BLaER1 treated with 17β-estradiol and CSF1 and Interleukin-3, amounts not matched to agents 10 nM and 100 nM (cell line): ENCODE measurements at regions not wholly inside any gene's neighbourhood (a gene's known extent, or its start where the extent isn't known, plus 50 kb on each side); places are given as distances from the start of the nearest gene placed in this dataset.
"Not testable (repeated sequence)": the region's sequence is repeated elsewhere in the genome, so short reads cannot be mapped to it uniquely, and the experiment has no call there.

ENCODE experiments used
- H3K27ac ChIP-seq, 11 experiments: shearing (Covaris generic); formaldehyde crosslinking; 2 replicates each; pipeline ENCODE4 v1.8.1; 2022
- H3K27me3 ChIP-seq, 11 experiments: shearing (Covaris generic); formaldehyde crosslinking; 2 replicates each; pipeline ENCODE4 v1.8.1; 2022
- H3K36me3 ChIP-seq, 11 experiments: shearing (Covaris generic); formaldehyde crosslinking; 2 replicates each; pipeline ENCODE4 v1.8.1; 2022
- H3K4me1 ChIP-seq, 10 experiments: shearing (Covaris generic); formaldehyde crosslinking; 2 replicates each; pipeline ENCODE4 v1.8.1; 2022
- H3K4me2 ChIP-seq, 11 experiments: shearing (Covaris generic); formaldehyde crosslinking; 2 replicates each; pipeline ENCODE4 v1.8.1; 2022
- H3K4me3 ChIP-seq, 10 experiments: shearing (Covaris generic); formaldehyde crosslinking; 2 replicates each; pipeline ENCODE4 v1.8.1; 2022
- H3K9ac ChIP-seq, 11 experiments: shearing (Covaris generic); formaldehyde crosslinking; 2 replicates each; pipeline ENCODE4 v1.8.1; 2022
- H3K9me3 ChIP-seq, 11 experiments: shearing (Covaris generic); formaldehyde crosslinking; replicated peaks in 1 of 11; 2 replicates each; pipeline ENCODE4 v1.8.1; 2022
- H4K20me1 ChIP-seq, 11 experiments: shearing (Covaris generic); formaldehyde crosslinking; 2 replicates each; pipeline ENCODE4 v1.8.1; 2022
- Cebpa-rat ChIP-seq, 11 experiments: shearing (Covaris generic); IDR thresholded peaks; 2 replicates each; pipeline ENCODE4 v1.8.1; 2022

DNA sequence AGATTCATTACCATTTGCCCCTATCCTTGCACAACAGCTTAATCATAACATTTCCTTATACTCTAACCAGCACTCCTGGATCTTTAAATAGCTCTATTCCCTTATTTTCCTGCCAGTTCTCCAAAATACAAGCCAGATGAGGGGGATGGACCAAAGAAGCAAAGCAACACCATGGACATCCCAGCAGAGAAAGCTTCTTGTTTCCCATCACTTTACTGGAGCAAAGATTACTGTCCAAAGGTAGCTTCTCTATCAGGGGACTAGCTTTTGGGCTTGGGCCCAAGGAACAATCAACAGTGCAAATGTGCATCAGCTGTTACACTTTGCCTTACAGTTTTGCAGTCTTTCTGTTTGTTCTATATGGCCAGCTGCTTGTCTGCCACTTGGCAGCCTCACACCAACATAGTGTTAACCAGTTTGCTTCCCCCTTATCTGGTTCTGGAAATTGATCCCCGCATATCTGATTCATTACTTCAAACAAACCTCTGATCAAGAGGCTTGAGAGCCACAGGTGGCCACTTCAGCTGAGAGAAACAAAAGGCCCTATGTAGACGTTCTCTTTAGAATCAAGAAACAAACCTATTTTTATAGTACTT lies 814.3 kb downstream of the METTL15 start:
- Histone ChIP-seq H4K20me1 (no peaks in the 10 kb centered on the region), H3K27me3 (no peaks in the 10 kb centered on the region), H3K4me1 (no peaks in the 10 kb centered on the region), H3K9ac (no peak overlapping the region), H3K4me3 (no peak overlapping the region), H3K9me3 (no peaks in the 10 kb centered on the region), H3K27ac (no peak overlapping the region), H3K36me3 (no peaks in the 10 kb centered on the region), H3K4me2 (no peak overlapping the region)
- no peak for TF ChIP-seq Cebpa-rat (IDR thresholded peaks at IDR 0.05)

GRCh38 chr11:28919194-28919593 lies 811.0 kb downstream of the METTL15 start:
- no peaks in the 10 kb centered on the region for H4K20me1 ChIP-seq
- no peaks in the 10 kb centered on the region for H3K27me3 ChIP-seq
- H3K27ac ChIP-seq: no peak overlapping the region
- no peaks in the 10 kb centered on the region for H3K4me1 ChIP-seq
- H3K4me2 ChIP-seq: no peak overlapping the region
- no peak for TF ChIP-seq Cebpa-rat (IDR thresholded peaks at IDR 0.05)
- H3K9me3 ChIP-seq: no peaks in the 10 kb centered on the region
- no peaks in the 10 kb centered on the region for H3K36me3 ChIP-seq
- no peak overlapping the region for H3K9ac ChIP-seq
- no peak overlapping the region for H3K4me3 ChIP-seq

DNA sequence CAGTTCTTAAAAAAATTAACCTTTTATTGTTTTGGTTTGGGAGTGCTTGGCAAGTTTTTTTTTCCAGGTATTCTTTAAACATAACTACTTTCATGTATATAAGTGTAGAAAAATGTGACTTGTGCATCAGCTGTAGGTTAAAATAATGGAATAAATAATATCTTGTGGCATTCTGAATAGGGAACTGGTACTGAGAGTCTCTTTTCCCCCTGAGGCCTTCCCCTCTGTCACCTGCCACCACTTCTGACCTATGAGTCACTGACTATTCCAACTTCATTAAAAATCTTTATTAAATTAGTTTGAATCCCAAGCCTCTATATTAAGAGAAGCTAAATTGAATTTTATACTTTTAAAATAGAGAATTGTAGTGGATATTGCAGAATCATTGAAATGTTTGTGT lies 805.7 kb downstream of the METTL15 start:
- no peak overlapping the region for H3K27ac ChIP-seq
- no peaks in the 10 kb centered on the region for H3K9me3 ChIP-seq
- H4K20me1 ChIP-seq: no peaks in the 10 kb centered on the region
- no peak for TF ChIP-seq Cebpa-rat (IDR thresholded peaks at IDR 0.05)
- H3K36me3 ChIP-seq: no peaks in the 10 kb centered on the region
- peaks cover 0 to 16% (median 13%) of the 10 kb centered on the region in 10 experiments; a peak in 15 of 20 replicates for H3K4me1 ChIP-seq
- no peak overlapping the region for H3K4me3 ChIP-seq
- no peak overlapping the region for H3K9ac ChIP-seq
- no peak overlapping the region for H3K4me2 ChIP-seq
- H3K27me3 ChIP-seq: no peaks in the 10 kb centered on the region

DNA sequence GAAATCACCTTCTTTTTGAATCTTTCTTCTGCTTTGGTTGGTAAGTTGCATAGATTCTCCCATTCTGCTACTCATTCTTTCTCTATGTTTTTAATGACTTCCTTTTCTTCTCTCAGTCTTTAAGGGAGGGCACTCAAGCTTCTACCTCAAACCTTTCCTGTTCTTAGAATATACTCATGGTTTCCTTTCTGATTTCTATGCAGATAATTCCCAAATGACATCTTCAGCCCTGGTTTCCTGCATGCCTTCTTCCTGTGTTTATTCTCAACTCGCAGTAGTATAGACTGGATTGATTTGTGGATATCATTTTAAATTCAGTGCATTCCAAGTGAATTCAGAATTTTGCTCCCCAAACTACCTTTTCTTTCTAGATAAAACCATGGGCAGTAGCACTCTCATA lies 803.6 kb downstream of the METTL15 start:
- Histone ChIP-seq H3K36me3 (no peaks in the 10 kb centered on the region), H3K9ac (no peak overlapping the region), H3K27me3 (no peaks in the 10 kb centered on the region), H4K20me1 (no peaks in the 10 kb centered on the region), H3K27ac (no peak overlapping the region), H3K4me3 (no peak overlapping the region), H3K4me2 (peak overlapping the region in 9 of 11 experiments; percentile 8 to 70 (median 64); a peak in 17 of 22 replicates), H3K9me3 (no peaks in the 10 kb centered on the region), H3K4me1 (peaks cover 0 to 16% (median 13%) of the 10 kb centered on the region in 10 experiments; a peak in 15 of 20 replicates)
- TF ChIP-seq Cebpa-rat (IDR thresholded peaks at IDR 0.05): no peak

DNA sequence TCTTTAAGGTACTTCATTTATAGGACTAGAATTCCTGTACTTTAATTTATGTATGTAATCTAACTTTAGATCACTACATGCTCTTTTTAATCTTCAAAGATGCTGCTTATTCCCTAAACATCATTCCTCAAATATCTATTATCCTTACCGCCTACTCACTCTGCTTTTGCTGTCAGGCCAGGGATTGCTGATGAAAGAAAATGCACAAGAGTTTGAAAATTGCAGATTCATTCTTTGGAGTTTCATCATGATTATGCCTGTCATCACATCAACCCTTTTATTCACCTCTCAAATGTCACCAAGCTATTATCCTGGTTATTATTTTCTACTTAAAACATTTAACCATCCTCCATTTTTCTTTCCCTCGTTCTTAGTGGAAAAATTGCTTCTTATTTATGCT lies 802.7 kb downstream of the METTL15 start:
- no peak for TF ChIP-seq Cebpa-rat (IDR thresholded peaks at IDR 0.05)
- H3K36me3 ChIP-seq: no peaks in the 10 kb centered on the region
- no peak overlapping the region for H3K27ac ChIP-seq
- no peaks in the 10 kb centered on the region for H3K27me3 ChIP-seq
- peaks cover 0 to 16% (median 13%) of the 10 kb centered on the region in 10 experiments; a peak in 15 of 20 replicates for H3K4me1 ChIP-seq
- H3K9ac ChIP-seq: no peak overlapping the region
- H3K4me2 ChIP-seq: no peak overlapping the region
- no peaks in the 10 kb centered on the region for H3K9me3 ChIP-seq
- H4K20me1 ChIP-seq: no peaks in the 10 kb centered on the region
- no peak overlapping the region for H3K4me3 ChIP-seq

- H3K4me3 ChIP-seq: no peak overlapping the region
- H4K20me1 ChIP-seq: no peaks in the 10 kb centered on the region
- H3K27ac ChIP-seq: no peak overlapping the region
- no peaks in the 10 kb centered on the region for H3K9me3 ChIP-seq
- H3K36me3 ChIP-seq: no peaks in the 10 kb centered on the region
- H3K4me2 ChIP-seq: no peak overlapping the region
- no peak overlapping the region for H3K9ac ChIP-seq
- no peaks in the 10 kb centered on the region for H3K27me3 ChIP-seq
- no peaks in the 10 kb centered on the region for H3K4me1 ChIP-seq
- no peak for TF ChIP-seq Cebpa-rat (IDR thresholded peaks at IDR 0.05)
Measured at GRCh38 chr11:28903716-28904115, 795.5 kb downstream of the METTL15 start.

DNA sequence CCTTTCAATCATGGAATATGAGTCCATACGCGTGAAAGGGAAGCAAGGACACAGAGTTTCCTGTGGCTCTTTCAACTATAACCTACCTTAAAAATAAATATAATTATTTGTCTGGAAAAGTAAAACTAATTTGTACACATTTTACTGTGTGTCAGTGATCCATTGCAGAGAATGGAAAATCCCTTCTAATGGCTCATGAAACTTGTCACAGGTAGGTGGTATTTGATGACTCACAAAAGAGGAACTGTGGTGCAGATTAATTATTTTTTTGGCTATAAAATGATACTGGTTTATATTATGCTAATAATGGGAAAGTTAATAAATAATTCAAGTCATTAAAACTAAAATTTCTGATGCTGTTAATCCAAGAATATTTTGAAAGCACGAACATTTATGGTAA lies 792.2 kb downstream of the METTL15 start:
- no peaks in the 10 kb centered on the region for H3K9me3 ChIP-seq
- no peak overlapping the region for H3K4me3 ChIP-seq
- no peaks in the 10 kb centered on the region for H4K20me1 ChIP-seq
- no peak overlapping the region for H3K9ac ChIP-seq
- no peaks in the 10 kb centered on the region for H3K27me3 ChIP-seq
- no peak for TF ChIP-seq Cebpa-rat (IDR thresholded peaks at IDR 0.05)
- H3K36me3 ChIP-seq: no peaks in the 10 kb centered on the region
- H3K27ac ChIP-seq: no peak overlapping the region
- no peaks in the 10 kb centered on the region for H3K4me1 ChIP-seq
- no peak overlapping the region for H3K4me2 ChIP-seq

DNA sequence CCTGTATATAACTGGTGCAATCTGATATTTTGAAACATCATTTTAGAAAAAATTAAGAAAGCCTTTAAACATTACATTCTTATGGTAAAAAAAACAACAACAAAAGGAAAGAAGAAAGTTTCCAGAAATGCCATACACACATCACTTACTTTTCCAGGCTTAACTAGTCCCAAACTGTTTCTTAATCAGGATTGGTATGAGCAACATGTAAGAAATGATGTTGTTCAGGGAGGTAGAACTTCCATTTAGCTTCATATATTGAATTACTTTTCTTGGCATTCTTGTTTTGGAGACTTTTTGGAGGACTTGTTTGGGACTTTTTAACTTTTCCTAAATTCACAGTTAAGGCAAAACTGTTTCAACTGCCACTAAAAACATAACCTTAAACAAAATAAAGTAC lies 791.5 kb downstream of the METTL15 start:
- Histone ChIP-seq H3K4me2 (no peak overlapping the region), H3K27ac (no peak overlapping the region), H3K4me1 (no peaks in the 10 kb centered on the region), H4K20me1 (no peaks in the 10 kb centered on the region), H3K9ac (no peak overlapping the region), H3K36me3 (no peaks in the 10 kb centered on the region), H3K4me3 (no peak overlapping the region), H3K9me3 (no peaks in the 10 kb centered on the region), H3K27me3 (no peaks in the 10 kb centered on the region)
- no peak for TF ChIP-seq Cebpa-rat (IDR thresholded peaks at IDR 0.05)

DNA sequence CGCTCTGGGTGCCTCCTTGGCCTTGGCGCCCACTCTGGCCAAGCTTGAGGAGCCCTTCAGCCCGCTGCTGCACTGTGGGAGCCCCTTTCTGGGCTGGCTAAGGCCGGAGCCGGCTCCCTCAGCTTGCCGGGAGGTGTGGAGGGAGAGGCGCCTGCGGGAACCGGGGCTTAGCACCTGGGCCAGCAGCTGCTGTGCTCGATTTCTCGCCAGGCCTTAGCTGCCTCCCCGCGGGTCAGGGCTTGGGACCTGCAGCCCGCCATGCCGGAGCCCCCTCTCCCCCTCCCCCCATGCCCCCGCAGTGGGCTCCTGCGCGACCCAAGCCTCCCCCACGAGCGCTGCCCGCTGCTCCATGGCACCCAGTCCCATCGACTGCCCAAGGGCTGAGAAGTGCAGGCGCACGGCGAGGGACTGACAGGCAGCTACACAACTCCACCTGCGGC lies 782.4 kb downstream of the METTL15 start:
- H3K4me3 ChIP-seq, H3K4me2 ChIP-seq, H3K27me3 ChIP-seq, H3K4me1 ChIP-seq, H3K36me3 ChIP-seq, H4K20me1 ChIP-seq, H3K9ac ChIP-seq, H3K9me3 ChIP-seq, H3K27ac ChIP-seq: not testable (repeated sequence)

GRCh38 chr11:28887681-28888080 lies 779.5 kb downstream of the METTL15 start:
- H4K20me1 ChIP-seq: no peaks in the 10 kb centered on the region
- H3K4me3 ChIP-seq: no peak overlapping the region
- no peaks in the 10 kb centered on the region for H3K36me3 ChIP-seq
- H3K27me3 ChIP-seq: no peaks in the 10 kb centered on the region
- no peak for TF ChIP-seq Cebpa-rat (IDR thresholded peaks at IDR 0.05)
- no peak overlapping the region for H3K9ac ChIP-seq
- no peaks in the 10 kb centered on the region for H3K4me1 ChIP-seq
- peaks cover 0 to 8% (median 0%) of the 10 kb centered on the region in 11 experiments; a peak in 3 of 22 replicates for H3K9me3 ChIP-seq
- H3K4me2 ChIP-seq: no peak overlapping the region
- H3K27ac ChIP-seq: no peak overlapping the region
